GM21528 (cell line): ENCODE measurements at regions not wholly inside any gene's neighbourhood (a gene's known extent, or its start where the extent isn't known, plus 50 kb on each side); places are given as distances from the start of the nearest gene placed in this dataset.

Experiments
- ATAC-seq: cut with Tn5 transposase; IDR thresholded peaks from one replicate; pipeline ENCODE4 v1.9.1; 2021; ENCODE audit warnings: mild to moderate bottlenecking, moderate library complexity; ENCODE audit not compliant: unreplicated experiment, low FRiP score

DNA sequence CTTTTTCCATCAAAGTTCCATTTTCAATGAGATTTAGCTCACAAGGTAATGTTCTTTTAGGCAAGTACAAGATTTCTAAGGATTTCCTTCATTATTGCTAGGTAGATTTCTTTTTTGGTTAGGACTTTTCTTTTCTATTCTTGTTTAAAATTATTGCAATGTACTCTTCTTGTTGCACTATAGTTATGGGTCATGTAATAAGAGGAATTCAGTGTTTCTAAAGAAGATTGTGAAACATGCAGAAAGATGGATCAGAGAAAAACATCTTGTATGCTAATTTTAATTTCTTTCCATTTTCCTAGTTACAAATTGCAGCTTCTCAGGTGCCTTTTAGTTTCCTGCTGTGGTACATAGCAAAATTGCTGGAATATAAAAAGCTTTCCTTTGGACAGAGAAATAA, 56.1 kb downstream of the BTG1 start:
- no peak for ATAC-seq

DNA sequence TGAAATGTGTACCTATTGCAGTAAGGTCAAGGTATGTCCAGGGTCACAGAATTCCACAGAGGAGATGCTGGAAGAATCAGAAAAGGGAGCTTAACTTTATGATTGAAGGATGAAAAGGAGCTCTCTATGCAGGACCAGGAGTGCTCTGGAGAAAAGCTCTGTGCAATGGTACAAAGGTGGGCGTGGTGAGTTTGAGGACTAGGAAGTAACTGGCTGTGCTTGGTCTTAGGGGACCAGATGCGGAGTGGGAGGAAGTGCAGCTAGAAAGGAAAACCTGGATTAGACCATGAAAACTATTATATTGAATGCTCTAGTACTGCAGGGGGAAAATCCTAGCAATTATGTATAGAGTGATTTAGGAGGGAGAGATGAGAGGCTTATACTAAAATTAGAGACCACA, 56.8 kb downstream of the BTG1 start:
- no peak for ATAC-seq

- ATAC-seq = no peak
These were observed 60.0 kb downstream of the BTG1 start for GRCh38 chr12:92085736-92086040.

DNA sequence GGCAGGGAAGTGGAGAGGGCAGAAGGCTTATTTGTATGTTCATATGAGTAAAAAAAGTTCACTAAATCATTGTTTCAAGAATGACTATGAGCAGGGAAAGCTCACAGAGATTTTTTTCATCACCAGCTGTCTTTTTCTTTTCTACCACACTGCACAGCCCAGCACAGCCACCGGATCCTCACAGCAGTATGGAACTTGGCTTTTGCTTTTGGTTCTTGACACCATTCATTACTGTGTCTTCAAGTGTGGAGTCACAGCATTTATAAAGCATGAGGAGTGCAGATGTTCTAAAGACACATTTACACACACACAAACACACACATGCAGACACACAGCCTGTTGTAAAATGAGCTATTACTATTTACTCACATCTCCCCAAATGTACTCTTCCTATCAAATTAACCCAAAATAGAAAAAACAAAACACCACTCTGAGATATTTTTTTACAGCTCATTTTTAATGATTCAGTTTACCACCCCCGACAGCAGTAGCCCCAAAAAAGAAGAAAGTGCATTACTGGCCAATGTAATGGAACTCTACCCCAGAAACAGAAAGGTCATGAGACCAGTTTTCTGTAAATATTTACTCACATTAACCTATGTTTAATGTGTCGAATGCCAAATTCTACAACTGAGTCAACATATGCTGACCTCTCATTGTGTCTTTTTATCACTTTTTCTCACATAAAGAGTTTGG, 60.5 kb downstream of the BTG1 start:
- ATAC-seq = peak; percentile 60

DNA sequence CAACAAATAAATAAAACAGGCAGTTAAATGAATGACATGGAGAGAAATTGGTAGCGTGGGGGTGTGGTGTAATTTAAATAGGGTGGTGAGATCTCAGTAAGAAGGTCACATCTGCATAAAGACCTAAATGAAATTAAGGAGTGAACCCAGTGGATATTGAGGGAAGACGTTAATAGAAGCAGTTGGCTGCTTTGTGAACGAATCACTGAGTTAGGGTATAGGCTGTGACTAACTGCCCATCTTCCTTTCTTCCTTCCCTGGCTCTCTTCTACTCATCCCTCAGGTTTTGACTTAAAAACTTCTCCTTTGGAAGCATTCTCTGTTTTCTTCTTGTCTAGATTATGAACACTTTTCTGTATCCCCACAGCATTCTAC, 64.7 kb downstream of the BTG1 start:
- no peak for ATAC-seq

- ATAC-seq = no peak
These were observed 66.6 kb downstream of the BTG1 start for GRCh38 chr12:92079054-92079385.

GRCh38 chr12:92078167-92079053, 67.2 kb downstream of the BTG1 start:
- ATAC-seq = no peak

- ATAC-seq = no peak
These were observed 68.1 kb downstream of the BTG1 start for GRCh38 chr12:92077530-92077929.

DNA sequence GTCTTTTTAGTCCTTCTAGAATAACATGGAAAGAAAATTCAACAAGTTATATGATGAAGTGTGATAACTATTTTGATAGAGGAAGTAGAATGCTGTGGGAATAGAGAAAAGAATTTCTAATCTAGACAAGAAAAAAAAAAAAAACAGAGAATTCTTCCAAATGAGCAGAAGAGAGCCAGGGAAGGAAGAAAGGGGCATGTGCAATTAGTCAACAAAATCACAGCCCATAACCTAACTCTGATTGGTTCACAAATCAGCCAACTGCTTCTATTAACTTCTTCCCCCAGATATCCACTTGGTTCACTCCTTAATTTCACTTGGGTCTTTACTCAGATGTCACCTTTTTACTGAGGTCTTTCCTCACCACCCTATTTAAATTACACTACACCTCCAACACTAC, 69.5 kb downstream of the BTG1 start:
- no peak for ATAC-seq

GRCh38 chr12:92075425-92075914, 70.2 kb downstream of the BTG1 start:
- no peak for ATAC-seq

DNA sequence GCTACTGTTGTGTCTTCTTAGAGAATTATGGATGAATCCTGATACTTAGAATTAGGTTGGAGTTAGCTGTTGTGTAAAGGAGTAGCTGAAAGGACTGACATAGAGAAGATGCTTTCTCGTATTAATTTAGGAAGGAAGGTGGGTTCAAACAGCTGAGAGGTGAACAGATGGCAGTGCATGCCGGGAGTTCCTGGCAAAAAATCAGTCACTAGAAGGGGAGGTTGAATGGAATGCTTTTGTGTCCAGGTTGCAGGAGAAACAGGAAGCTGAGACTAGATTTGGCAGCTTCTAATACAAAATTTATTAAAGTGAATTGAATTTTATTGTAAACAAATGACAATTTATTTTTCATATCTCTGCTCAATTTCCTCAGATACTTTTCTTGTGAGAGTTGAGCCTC, 70.8 kb downstream of the BTG1 start:
- no peak for ATAC-seq

DNA sequence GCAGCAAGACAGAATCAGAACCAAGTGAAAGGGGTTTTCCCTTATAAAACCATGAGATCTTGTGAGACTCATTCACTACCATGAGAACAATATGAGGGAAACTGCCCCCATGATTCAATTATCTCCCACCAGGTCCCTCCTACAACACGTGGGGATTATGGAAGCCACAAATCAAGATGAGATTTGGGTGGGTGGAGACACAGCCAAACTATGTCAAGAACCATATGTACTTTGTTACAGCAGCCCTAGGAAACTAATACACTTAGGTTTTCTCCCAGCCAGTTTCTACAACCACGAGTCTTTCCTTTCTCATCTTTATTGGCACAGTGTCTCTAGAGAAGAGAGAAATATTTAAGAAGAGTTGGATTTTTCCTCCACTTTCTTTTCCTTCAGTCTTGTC, 72.6 kb downstream of the BTG1 start:
- ATAC-seq = no peak

DNA sequence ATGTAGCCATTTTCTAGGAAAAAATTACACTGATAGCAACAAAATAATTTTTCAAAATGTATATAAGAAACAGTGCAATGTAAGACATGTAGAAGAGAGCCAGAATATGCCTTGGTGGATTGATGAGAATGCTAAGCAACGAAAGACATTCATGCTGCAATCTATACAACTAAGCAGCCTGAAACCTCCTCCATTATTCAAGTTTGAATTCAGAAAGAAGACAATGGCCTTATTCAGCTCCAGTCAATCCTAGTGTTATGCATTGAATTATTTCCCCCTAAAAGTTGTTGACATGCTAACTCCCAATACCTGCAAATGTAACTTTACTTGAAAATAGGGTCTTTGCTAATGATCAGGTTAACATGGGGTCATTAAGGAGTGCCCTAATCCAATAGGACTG, 73.5 kb downstream of the BTG1 start:
- ATAC-seq = no peak

DNA sequence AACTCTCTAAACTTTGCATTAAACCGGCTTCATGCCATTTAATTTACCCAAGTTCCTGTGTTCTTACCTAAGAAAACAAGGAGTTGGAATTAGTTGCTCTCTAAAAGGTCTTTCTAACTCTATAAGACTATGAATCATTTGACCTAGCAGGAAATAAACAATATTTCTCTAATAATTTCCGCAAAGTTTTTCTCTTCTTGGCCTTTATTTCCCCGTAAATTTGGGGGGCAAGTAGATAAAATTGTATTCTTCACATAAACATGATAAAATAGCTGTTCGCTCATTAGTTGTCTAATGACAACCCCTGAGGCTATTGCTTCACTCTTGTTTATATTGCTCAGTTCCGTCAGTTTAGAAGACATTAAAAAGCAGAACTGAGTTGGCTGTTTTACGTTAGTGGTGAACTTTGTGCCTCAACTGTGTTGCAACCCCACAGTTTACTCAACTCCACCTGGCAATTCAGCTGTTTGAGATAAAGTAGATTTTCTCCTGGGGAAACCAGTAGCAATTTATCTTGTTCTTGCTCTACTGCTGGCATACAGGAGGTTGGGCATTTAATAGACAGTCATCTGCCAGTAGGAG, 74.7 kb downstream of the BTG1 start:
- ATAC-seq = no peak

DNA sequence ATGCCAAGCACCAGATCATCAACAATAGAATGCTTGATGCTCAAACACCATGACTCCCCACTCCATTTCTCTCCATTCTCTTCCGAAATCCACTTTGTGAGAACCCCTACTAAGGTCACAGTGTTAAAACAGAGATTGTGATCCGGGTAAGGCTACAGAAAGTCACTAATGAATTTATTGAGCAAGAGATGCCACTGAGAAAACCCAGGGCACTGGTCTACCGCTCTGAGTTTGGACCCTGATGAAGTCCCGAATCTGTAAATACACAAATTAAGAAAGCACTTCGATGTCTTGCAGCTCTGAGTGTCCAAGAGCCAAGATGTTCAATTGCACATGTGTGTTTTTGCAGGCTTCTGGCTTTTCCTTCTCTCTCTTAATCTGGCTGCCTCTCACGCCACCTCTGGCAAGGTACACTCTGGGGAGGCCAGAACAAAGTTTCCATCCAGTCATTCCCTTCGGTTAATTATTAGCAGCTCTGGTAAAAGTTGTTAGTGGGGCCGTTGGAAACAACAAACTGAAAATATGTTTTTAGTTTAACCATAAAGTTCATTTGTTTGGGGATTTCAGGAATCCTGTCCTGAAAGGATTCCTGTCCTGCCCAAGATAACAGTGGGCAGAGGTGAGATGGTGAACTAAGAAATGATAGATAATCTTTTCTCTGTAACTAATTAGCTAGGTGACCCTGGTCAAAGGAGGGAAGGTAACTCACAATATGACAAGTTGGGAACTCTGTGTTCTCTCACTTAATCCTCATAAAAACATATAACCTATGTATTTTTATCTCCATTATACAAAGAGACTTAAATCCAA, 75.4 kb downstream of the BTG1 start:
- no peak for ATAC-seq

GRCh38 chr12:92068459-92068858, 77.2 kb downstream of the BTG1 start:
- no peak for ATAC-seq

- ATAC-seq = no peak
These were observed 80.0 kb downstream of the BTG1 start for GRCh38 chr12:92065639-92066038.

GRCh38 chr12:92065018-92065499, 80.6 kb downstream of the BTG1 start:
- peak; percentile 62 for ATAC-seq

GRCh38 chr12:92064422-92064821, 81.2 kb downstream of the BTG1 start:
- ATAC-seq = no peak

- no peak for ATAC-seq
These were observed 82.0 kb downstream of the BTG1 start for GRCh38 chr12:92063641-92064040.
